ENCODE measurements at regions not wholly inside any gene's neighbourhood (a gene's known extent, or its start where the extent isn't known, plus 50 kb on each side); places are given as distances from the start of the nearest gene placed in this dataset.

DNA sequence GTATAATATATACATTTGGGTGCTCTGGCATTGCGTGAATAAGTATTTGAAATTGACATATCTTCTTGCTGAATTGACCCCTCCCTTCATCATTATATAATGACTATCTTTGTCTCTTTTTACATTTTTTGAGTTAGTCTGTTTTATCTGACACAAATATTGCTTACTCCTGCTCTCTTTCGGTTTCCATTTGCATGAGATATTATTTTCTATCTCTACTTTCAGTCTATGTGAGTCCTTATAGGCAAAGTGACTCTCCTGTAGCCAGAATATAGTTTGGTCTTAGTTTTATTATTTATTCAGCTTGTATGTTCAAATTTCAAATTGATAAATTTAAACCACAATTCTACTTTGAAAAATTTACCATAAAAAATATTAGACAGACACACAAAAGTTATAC, 491.0 kb downstream of the NAV3 start:
- Histone ChIP-seq H3K4me1 (ENCODE audit: low read length) (no peaks in the 10 kb centered on the region), H3K4me3 (ENCODE audit: low read length) (no peak overlapping the region), H3K9ac (ENCODE audit: low read length) (no peak overlapping the region), H4K20me1 (ENCODE audit: insufficient read depth, low read depth, low read length) (no peaks in the 10 kb centered on the region), H3K79me2 (ENCODE audit: low read length) (no peaks in the 10 kb centered on the region), H3K27ac (ENCODE audit: low read length) (no peak overlapping the region), H2AFZ (ENCODE audit: low read length) (no peak overlapping the region), H3K27me3 (ENCODE audit: low read length) (no peaks in the 10 kb centered on the region), H3K9me3 (ENCODE audit: low read length) (no peaks in the 10 kb centered on the region), H3K36me3 (ENCODE audit: insufficient read depth, low read length) (no peaks in the 10 kb centered on the region), H3K4me2 (ENCODE audit: low read depth, low read length, poor library complexity, severe bottlenecking) (no peak overlapping the region), H3K9me2 (replicated peaks; ENCODE audit: insufficient read depth, low read length) (no peaks in the 10 kb centered on the region)
- DNase-seq: no peak

DNA sequence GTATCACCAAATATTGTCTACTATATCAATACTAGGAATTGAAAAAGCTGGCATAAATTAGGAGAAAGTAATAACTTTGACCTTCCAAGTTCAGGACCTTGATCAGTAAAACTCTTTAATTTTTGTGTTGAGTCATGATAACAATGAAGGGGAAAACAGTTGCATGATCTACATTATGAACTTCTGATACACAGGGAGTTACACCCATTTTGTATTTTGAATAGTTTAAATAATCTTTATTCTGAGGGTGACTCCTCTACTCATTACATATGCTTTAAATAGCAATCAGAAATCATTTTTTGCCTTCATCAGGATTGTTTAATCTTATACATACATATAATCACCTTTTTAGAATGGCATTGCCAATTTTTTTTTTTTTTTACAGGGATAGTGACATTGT, 492.5 kb downstream of the NAV3 start:
- Histone ChIP-seq H3K4me2 (ENCODE audit: low read depth, low read length, poor library complexity, severe bottlenecking) (no peak overlapping the region), H2AFZ (ENCODE audit: low read length) (no peak overlapping the region), H3K4me3 (ENCODE audit: low read length) (no peak overlapping the region), H3K9ac (ENCODE audit: low read length) (no peak overlapping the region), H3K27ac (ENCODE audit: low read length) (no peak overlapping the region), H3K36me3 (ENCODE audit: insufficient read depth, low read length) (no peaks in the 10 kb centered on the region), H3K9me3 (ENCODE audit: low read length) (no peaks in the 10 kb centered on the region), H3K4me1 (ENCODE audit: low read length) (no peaks in the 10 kb centered on the region), H3K79me2 (ENCODE audit: low read length) (no peaks in the 10 kb centered on the region), H3K9me2 (replicated peaks; ENCODE audit: insufficient read depth, low read length) (no peaks in the 10 kb centered on the region), H3K27me3 (ENCODE audit: low read length) (no peaks in the 10 kb centered on the region), H4K20me1 (ENCODE audit: insufficient read depth, low read depth, low read length) (no peaks in the 10 kb centered on the region)
- DNase-seq: no peak

DNA sequence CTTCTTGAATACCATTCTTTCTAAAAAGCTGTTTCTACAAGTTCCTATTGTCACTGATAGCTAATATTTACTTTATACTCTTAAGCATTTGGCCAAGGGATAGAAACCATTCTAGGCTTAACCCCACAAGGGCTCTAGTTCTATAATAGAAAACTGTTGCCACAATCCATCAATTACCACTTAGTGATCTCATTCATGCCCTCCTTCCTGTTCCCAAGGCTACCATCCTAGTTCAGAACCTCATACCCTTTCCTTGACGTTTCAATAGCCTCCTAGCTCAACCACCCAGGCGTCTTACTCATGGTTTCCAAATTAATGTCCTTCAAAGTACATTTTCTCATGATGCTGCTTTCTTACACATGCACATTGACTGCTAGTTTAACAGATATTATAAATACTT, 493.5 kb downstream of the NAV3 start:
- no peak overlapping the region for H3K4me2 ChIP-seq (ENCODE audit: low read depth, low read length, poor library complexity, severe bottlenecking)
- no peaks in the 10 kb centered on the region for H4K20me1 ChIP-seq (ENCODE audit: insufficient read depth, low read depth, low read length)
- DNase-seq: no peak
- H3K9me2 ChIP-seq (replicated peaks; ENCODE audit: insufficient read depth, low read length): no peaks in the 10 kb centered on the region
- no peaks in the 10 kb centered on the region for H3K79me2 ChIP-seq (ENCODE audit: low read length)
- no peaks in the 10 kb centered on the region for H3K4me1 ChIP-seq (ENCODE audit: low read length)
- no peaks in the 10 kb centered on the region for H3K27me3 ChIP-seq (ENCODE audit: low read length)
- no peaks in the 10 kb centered on the region for H3K9me3 ChIP-seq (ENCODE audit: low read length)
- no peak overlapping the region for H2AFZ ChIP-seq (ENCODE audit: low read length)
- H3K27ac ChIP-seq (ENCODE audit: low read length): no peak overlapping the region
- H3K4me3 ChIP-seq (ENCODE audit: low read length): no peak overlapping the region
- H3K9ac ChIP-seq (ENCODE audit: low read length): no peak overlapping the region
- no peaks in the 10 kb centered on the region for H3K36me3 ChIP-seq (ENCODE audit: insufficient read depth, low read length)

DNA sequence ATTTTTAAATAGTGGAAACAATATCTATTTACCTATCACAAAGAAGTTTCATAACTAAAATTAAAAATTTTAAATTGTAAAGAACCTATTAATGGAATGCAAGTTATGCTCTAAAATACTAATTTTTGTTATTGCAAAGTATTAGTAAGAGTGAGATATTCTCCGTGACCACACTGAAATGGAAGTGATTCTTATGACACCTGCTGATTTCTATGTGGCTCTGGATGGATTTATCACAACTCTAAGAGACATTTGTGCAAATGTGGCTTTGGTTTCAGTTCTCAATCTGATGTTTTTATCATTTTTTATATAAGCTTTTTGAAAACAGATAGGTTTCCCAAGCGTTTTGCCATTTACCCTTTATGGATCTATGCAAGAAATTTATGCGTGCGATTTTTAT, 497.8 kb downstream of the NAV3 start:
- Histone ChIP-seq H4K20me1 (ENCODE audit: insufficient read depth, low read depth, low read length) (no peaks in the 10 kb centered on the region), H3K4me2 (ENCODE audit: low read depth, low read length, poor library complexity, severe bottlenecking) (no peak overlapping the region), H3K9ac (ENCODE audit: low read length) (no peak overlapping the region), H3K36me3 (ENCODE audit: insufficient read depth, low read length) (no peaks in the 10 kb centered on the region), H3K27ac (ENCODE audit: low read length) (no peak overlapping the region), H3K4me3 (ENCODE audit: low read length) (no peak overlapping the region), H2AFZ (ENCODE audit: low read length) (no peak overlapping the region), H3K9me2 (replicated peaks; ENCODE audit: insufficient read depth, low read length) (no peaks in the 10 kb centered on the region), H3K4me1 (ENCODE audit: low read length) (no peaks in the 10 kb centered on the region), H3K27me3 (ENCODE audit: low read length) (no peaks in the 10 kb centered on the region), H3K79me2 (ENCODE audit: low read length) (no peaks in the 10 kb centered on the region), H3K9me3 (ENCODE audit: low read length) (no peaks in the 10 kb centered on the region)
- no peak for DNase-seq

DNA sequence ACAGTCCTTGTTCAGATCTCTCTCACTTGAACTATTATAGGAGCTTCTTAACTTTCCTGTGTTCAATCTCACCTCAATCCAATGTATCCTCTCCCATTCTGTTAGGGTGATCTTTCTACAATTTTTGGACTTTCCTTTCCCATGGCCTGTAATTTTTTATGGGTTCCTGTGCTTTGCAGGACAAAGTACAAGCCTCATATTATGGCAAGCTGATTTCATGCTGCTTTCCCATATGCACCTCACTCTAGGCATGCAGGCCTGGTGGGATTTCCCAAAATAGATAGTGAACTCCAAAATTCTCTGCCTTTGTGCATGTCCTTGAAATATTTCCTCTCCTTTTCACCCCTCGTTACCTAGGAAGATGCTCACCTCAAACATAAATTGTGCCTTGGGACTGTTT, 499.4 kb downstream of the NAV3 start:
- Histone ChIP-seq H3K4me1 (ENCODE audit: low read length) (no peaks in the 10 kb centered on the region), H3K36me3 (ENCODE audit: insufficient read depth, low read length) (no peaks in the 10 kb centered on the region), H3K9me2 (replicated peaks; ENCODE audit: insufficient read depth, low read length) (no peaks in the 10 kb centered on the region), H3K27ac (ENCODE audit: low read length) (no peak overlapping the region), H3K27me3 (ENCODE audit: low read length) (no peaks in the 10 kb centered on the region), H3K9me3 (ENCODE audit: low read length) (no peaks in the 10 kb centered on the region), H3K79me2 (ENCODE audit: low read length) (no peaks in the 10 kb centered on the region), H3K4me2 (ENCODE audit: low read depth, low read length, poor library complexity, severe bottlenecking) (no peak overlapping the region), H3K4me3 (ENCODE audit: low read length) (no peak overlapping the region), H4K20me1 (ENCODE audit: insufficient read depth, low read depth, low read length) (no peaks in the 10 kb centered on the region), H2AFZ (ENCODE audit: low read length) (no peak overlapping the region), H3K9ac (ENCODE audit: low read length) (no peak overlapping the region)
- no peak for DNase-seq

DNA sequence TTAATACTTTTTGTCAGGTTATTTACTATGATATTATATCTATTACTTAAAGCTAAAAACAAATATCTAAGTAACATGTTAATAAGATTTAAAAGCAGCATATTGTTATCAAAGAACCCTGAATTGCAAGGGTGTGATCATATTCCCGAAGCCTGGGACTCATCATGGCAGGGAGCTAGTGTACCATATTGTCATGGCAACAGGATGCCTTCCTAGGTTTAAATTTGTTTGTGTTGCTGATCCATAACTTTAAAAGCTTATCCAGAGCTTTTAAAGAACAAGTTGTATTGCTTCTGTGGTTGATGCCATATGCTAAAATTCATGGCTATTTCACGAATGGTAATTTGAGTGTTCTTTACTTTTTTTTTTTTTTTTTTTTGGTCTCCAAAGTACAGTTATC, 500.5 kb downstream of the NAV3 start:
- Histone ChIP-seq H3K4me2 (ENCODE audit: low read depth, low read length, poor library complexity, severe bottlenecking) (no peak overlapping the region), H3K9ac (ENCODE audit: low read length) (no peak overlapping the region), H4K20me1 (ENCODE audit: insufficient read depth, low read depth, low read length) (no peaks in the 10 kb centered on the region), H3K4me3 (ENCODE audit: low read length) (no peak overlapping the region), H2AFZ (ENCODE audit: low read length) (no peak overlapping the region), H3K27ac (ENCODE audit: low read length) (no peak overlapping the region), H3K9me3 (ENCODE audit: low read length) (no peaks in the 10 kb centered on the region), H3K4me1 (ENCODE audit: low read length) (no peaks in the 10 kb centered on the region), H3K27me3 (ENCODE audit: low read length) (no peaks in the 10 kb centered on the region), H3K79me2 (ENCODE audit: low read length) (no peaks in the 10 kb centered on the region), H3K9me2 (replicated peaks; ENCODE audit: insufficient read depth, low read length) (no peaks in the 10 kb centered on the region), H3K36me3 (ENCODE audit: insufficient read depth, low read length) (no peaks in the 10 kb centered on the region)
- no peak for DNase-seq

DNA sequence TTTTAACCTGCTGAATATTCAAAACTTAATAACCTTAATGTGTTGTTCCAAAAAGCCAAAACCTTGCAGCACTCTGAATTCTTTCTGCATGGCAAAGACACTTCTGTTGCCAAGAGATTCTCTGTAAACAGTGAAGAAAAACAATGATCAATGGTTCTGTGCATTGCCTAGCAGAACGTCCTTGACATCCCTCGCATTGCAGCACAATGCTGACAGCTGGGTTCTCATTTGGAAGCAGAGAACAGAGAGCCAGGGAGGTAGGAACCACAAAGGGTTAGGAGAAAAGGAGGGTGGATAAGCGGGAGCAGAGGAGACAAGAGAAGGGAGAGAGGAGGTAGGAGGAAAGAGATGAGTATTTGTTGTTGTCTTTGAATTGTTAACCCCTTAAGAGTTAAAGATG, 501.1 kb downstream of the NAV3 start:
- Histone ChIP-seq H4K20me1 (ENCODE audit: insufficient read depth, low read depth, low read length) (no peaks in the 10 kb centered on the region), H3K27me3 (ENCODE audit: low read length) (no peaks in the 10 kb centered on the region), H3K9me3 (ENCODE audit: low read length) (no peaks in the 10 kb centered on the region), H3K9ac (ENCODE audit: low read length) (no peak overlapping the region), H3K4me2 (ENCODE audit: low read depth, low read length, poor library complexity, severe bottlenecking) (no peak overlapping the region), H3K79me2 (ENCODE audit: low read length) (no peaks in the 10 kb centered on the region), H2AFZ (ENCODE audit: low read length) (no peak overlapping the region), H3K4me1 (ENCODE audit: low read length) (no peaks in the 10 kb centered on the region), H3K9me2 (replicated peaks; ENCODE audit: insufficient read depth, low read length) (no peaks in the 10 kb centered on the region), H3K36me3 (ENCODE audit: insufficient read depth, low read length) (no peaks in the 10 kb centered on the region), H3K4me3 (ENCODE audit: low read length) (no peak overlapping the region), H3K27ac (ENCODE audit: low read length) (no peak overlapping the region)
- DNase-seq: no peak

DNA sequence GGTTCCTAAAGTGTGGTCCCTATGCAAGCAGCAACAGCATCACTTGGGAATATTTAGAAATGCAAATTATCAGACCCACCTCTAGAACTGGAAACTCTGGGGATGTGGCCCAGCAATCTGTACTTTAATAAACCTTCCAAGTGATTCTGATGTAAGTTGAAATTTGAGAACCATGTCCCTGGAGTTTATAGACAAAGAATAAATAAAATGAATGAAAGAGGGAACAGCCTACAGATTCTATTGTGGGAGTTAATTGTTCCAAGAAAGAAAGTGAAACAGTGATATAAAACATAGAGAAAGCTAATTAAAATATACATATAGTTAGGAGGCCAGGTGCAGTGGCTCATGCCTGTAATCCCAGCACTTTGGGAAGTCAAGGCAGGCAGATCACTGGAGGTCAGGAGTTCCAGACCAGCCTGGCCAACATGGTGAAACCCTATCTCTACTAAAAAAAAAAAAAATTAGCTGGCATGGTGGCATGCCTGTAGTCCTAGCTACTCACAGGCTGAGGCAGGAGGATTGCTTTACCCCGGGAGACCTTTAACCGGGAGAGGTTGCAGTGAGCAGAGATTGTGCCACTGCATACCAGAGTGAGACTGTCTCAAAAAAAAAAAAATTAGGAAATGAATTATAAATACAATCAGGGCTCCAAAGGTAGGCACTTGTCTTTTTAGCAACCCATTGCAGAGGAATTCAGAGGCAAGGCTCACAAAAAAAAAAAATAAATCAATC, 507.5 kb downstream of the NAV3 start:
- Histone ChIP-seq H3K27me3 (ENCODE audit: low read length) (no peaks in the 10 kb centered on the region), H4K20me1 (ENCODE audit: insufficient read depth, low read depth, low read length) (no peaks in the 10 kb centered on the region), H3K9ac (ENCODE audit: low read length) (no peak overlapping the region), H3K27ac (ENCODE audit: low read length) (no peak overlapping the region), H2AFZ (ENCODE audit: low read length) (no peak overlapping the region), H3K4me2 (ENCODE audit: low read depth, low read length, poor library complexity, severe bottlenecking) (no peak overlapping the region), H3K9me2 (replicated peaks; ENCODE audit: insufficient read depth, low read length) (no peaks in the 10 kb centered on the region), H3K9me3 (ENCODE audit: low read length) (no peaks in the 10 kb centered on the region; the same call in 1 of the 2 replicates), H3K36me3 (ENCODE audit: insufficient read depth, low read length) (no peaks in the 10 kb centered on the region), H3K79me2 (ENCODE audit: low read length) (no peaks in the 10 kb centered on the region), H3K4me1 (ENCODE audit: low read length) (no peaks in the 10 kb centered on the region), H3K4me3 (ENCODE audit: low read length) (no peak overlapping the region)
- DNase-seq: no peak

Data from Karpas-422 (cell line).